ENCODE measurements at regions not wholly inside any gene's neighbourhood (a gene's known extent, or its start where the extent isn't known, plus 50 kb on each side); places are given as distances from the start of the nearest gene placed in this dataset.

DNA sequence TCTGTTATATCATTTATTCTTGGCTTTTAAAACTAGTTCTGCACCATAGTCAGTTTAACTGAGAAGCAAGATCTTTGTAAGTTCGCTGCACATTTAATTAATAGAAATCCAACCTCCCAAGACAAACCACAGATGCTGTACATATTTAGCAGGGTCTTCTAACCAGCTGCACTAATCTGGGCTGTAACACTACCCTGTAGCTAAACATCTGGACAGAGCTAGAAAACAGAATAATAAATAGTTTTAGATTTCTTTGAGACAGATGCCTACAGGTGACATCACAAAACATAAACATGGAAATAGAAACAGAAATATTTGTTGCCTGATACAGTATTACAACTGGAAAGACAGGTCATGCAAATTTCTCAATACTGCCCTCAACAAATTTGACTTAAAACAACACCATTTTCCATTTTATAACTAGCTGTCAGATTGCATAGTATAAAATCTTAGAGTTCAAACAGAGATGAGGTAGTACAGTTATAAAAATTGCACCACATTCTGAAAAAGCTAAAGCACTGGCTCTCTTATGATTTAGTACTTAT is 315.1 kb downstream of the NR4A2 start:
- no peak for DNase-seq (ENCODE audit: low read depth)
- TF ChIP-seq, protein P1, sequence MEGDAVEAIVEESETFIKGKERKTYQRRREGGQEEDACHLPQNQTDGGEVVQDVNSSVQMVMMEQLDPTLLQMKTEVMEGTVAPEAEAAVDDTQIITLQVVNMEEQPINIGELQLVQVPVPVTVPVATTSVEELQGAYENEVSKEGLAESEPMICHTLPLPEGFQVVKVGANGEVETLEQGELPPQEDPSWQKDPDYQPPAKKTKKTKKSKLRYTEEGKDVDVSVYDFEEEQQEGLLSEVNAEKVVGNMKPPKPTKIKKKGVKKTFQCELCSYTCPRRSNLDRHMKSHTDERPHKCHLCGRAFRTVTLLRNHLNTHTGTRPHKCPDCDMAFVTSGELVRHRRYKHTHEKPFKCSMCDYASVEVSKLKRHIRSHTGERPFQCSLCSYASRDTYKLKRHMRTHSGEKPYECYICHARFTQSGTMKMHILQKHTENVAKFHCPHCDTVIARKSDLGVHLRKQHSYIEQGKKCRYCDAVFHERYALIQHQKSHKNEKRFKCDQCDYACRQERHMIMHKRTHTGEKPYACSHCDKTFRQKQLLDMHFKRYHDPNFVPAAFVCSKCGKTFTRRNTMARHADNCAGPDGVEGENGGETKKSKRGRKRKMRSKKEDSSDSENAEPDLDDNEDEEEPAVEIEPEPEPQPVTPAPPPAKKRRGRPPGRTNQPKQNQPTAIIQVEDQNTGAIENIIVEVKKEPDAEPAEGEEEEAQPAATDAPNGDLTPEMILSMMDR (IDR thresholded peaks at IDR 0.05; ENCODE audit: insufficient read depth, low read length, poor library complexity, severe bottlenecking) = no peak
- Histone ChIP-seq H3K4me3 (ENCODE audit: low read depth, low read length) (no peak overlapping the region), H3K27me3 (ENCODE audit: control insufficient read depth, insufficient read depth, low read length) (no peaks in the 10 kb centered on the region), H3K36me3 (ENCODE audit: control insufficient read depth, insufficient read depth, low read length) (no peaks in the 10 kb centered on the region)

DNA sequence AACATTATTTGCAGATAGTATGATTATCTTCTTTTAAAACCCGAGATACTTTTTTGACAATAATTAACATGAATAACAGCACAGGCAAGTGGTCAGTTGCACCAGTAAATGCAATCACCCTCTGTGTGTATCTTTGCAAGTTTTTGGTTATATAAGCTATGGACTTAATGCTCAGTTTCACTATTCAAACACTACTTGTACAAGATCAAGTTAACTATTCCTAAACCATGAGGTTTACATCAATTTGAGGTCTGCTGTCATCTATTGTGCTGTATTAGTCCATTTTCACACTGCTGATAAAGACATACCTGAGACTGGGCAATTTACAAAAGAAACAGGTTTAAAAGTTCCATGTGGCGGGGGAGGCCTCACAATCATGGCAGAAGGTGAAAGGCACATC is 323.2 kb downstream of the NR4A2 start:
- Histone ChIP-seq H3K4me3 (ENCODE audit: low read depth, low read length) (no peak overlapping the region), H3K36me3 (ENCODE audit: control insufficient read depth, insufficient read depth, low read length) (no peaks in the 10 kb centered on the region), H3K27me3 (ENCODE audit: control insufficient read depth, insufficient read depth, low read length) (no peaks in the 10 kb centered on the region)
- TF ChIP-seq, protein P1 (IDR thresholded peaks at IDR 0.05; ENCODE audit: insufficient read depth, low read length, poor library complexity, severe bottlenecking) = no peak
- DNase-seq (ENCODE audit: low read depth) = no peak

DNA sequence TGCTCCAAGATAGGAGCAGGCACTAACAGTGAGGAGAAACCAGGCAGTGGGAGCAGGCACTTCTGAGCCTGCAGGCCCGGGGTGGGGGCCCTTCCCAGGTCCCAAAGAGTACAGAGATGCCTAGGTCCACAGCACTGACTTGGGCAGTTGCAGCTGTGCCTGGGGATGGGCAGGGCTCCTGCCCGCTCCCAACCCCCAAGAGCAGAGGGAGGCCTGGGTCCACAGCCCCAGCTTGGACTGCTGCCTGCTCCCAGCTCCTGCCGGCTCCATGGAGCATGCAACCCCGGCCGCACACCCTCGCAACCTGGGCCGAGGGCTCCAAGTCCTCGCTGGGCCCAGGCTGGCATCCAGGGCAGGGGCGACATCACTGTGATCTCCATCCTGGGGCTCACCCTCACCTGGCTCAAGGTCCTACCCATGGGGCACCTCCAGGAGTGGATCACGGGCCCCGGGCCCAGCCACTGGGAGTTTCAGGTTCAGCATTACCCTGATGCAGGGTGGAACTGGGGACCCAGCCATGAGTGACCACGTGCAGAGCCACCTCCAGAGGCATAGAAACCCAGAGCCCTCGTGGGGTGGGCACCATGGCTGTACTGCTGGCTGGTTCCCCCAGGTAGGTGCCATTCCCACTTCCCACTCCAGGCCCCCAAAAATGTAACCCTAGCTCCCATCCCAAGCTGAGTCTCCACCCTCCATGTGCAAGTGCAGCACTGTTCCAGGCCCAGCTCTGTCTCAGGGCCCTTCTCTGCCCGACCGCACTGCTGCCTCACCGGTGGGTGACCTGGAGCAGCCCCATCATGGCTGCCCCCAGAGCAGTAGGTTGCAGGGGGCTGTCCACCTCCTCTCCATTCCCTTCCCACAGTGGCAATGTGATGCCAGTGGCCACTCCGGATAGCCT is 325.6 kb downstream of the NR4A2 start:
- Histone ChIP-seq H3K27me3 (ENCODE audit: control insufficient read depth, insufficient read depth, low read length) (no peaks in the 10 kb centered on the region), H3K36me3 (ENCODE audit: control insufficient read depth, insufficient read depth, low read length) (no peaks in the 10 kb centered on the region), H3K4me3 (ENCODE audit: low read depth, low read length) (no peak overlapping the region)
- TF ChIP-seq, protein P1 (IDR thresholded peaks at IDR 0.05; ENCODE audit: insufficient read depth, low read length, poor library complexity, severe bottlenecking) = no peak
- DNase-seq (ENCODE audit: low read depth) = no peak

DNA sequence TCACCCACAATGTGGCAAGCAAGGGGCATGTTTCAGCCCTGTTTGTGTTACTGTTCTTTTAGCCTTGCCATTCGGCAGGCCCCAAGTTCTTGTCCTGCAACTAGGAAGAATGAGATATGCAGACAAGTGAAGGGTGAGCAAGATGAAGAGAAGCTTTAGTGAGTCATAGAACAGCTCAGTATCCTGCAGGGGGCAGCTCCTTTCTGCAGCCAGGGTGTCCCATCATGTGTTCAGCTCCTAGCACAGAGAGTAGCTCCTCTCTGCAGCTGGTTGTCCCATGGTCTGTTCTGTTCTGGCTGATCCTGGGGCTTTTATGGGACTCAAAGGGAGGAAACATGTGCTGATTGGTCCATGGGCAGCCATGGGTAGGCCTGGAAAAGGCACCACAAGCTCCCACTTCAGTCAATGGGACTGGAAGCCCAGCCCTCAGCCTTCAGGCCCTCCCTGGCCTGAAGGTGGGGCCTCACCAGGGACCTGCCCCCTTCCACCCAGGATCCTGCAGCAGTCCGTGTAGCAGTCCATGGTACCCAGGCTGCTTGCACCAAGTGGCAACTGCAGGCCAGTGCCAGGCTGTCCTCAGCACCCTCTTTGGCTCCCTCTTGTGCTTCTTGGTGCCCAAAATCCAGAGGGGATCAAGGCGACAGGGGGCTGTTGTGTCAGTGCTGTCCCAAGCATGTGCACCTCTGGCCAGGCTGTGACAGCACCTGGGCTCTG is 326.4 kb downstream of the NR4A2 start:
- no peak for DNase-seq (ENCODE audit: low read depth)
- Histone ChIP-seq H3K36me3 (ENCODE audit: control insufficient read depth, insufficient read depth, low read length) (no peaks in the 10 kb centered on the region), H3K27me3 (ENCODE audit: control insufficient read depth, insufficient read depth, low read length) (no peaks in the 10 kb centered on the region), H3K4me3 (ENCODE audit: low read depth, low read length) (no peak overlapping the region)
- TF ChIP-seq, protein P1 (IDR thresholded peaks at IDR 0.05; ENCODE audit: insufficient read depth, low read length, poor library complexity, severe bottlenecking) = no peak

DNA sequence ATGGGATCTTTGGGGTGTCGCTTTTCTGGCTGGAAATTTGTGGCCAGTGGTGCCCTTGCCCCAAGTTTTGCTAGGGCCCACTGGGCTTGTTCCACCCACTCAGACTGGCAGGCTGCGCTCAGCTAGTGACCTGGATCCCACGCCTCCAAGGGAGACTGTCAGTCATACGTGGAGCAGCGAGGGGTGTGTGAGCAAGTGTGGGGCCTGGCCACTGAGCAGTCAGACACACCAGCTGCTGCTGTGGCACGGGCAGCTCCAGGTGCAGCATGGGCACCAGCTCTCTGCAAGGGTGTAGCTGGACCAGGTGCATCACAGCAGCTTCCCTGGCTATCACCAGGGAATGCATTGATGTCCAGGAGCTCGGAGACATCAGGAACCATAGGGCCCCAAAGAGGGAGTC is 327.0 kb downstream of the NR4A2 start:
- H3K36me3 ChIP-seq (ENCODE audit: control insufficient read depth, insufficient read depth, low read length) = no peaks in the 10 kb centered on the region
- no peaks in the 10 kb centered on the region for H3K27me3 ChIP-seq (ENCODE audit: control insufficient read depth, insufficient read depth, low read length)
- TF ChIP-seq, protein P1 (IDR thresholded peaks at IDR 0.05; ENCODE audit: insufficient read depth, low read length, poor library complexity, severe bottlenecking) = no peak
- no peak overlapping the region for H3K4me3 ChIP-seq (ENCODE audit: low read depth, low read length)
- DNase-seq (ENCODE audit: low read depth) = no peak
